ENCODE measurements at regions not wholly inside any gene's neighbourhood (a gene's known extent, or its start where the extent isn't known, plus 50 kb on each side); places are given as distances from the start of the nearest gene placed in this dataset.
"Not testable (repeated sequence)": the region's sequence is repeated elsewhere in the genome, so short reads cannot be mapped to it uniquely, and the experiment has no call there.

DNA sequence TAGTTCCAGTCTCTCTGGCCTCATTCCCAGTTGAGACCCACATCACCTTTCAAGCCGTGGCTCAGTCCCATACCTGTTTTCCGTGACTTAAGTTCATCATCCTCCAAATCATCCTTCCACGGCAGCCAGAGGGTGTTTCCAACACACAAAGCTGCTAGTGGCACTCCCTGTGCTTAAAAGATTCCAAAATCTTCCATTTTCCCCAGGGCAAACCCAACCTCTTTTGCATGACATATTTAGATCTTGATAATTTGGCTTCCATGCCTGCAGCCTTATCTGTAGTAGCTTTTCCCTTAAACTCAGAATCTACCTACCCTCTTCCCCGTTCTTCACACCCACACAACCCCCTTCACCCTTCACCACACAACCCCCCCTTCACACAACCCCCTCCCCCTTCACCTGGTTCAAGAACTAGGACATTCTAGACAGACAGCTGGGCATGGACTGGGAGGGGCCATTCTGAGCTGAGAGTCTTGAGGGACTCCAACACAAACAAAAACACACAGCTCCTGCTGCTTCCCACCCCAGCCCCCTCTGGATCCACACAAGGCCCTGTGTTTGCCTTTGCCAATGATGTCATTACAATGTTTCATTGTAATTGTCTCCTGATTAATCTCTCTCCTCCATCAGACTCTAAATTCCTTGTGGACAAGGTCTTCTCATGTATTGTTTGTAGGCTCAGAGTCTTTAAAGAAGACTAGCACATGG lies 268.2 kb downstream of the SH3GL2 start:
- DNase-seq: no peak

DNA sequence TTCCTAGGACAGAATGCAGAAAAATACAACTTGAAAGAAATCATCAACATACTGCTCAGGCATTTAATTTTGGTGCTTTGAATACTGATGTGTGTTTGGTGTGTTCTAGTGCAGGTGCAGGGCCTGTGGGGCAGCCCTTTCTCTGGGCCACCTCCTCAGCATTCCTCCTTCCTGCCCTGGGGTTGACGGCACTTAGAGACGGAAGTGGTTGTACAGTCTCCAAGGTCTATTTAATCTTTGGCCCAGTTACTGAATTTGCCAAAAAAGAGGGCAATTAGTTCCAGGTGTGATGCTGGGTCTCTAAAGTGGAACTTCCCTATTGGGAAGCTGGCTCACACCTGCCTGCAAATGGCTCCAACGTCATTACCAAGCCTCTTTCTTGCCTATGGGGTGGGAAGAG lies 269.0 kb downstream of the SH3GL2 start:
- no peak for DNase-seq

DNA sequence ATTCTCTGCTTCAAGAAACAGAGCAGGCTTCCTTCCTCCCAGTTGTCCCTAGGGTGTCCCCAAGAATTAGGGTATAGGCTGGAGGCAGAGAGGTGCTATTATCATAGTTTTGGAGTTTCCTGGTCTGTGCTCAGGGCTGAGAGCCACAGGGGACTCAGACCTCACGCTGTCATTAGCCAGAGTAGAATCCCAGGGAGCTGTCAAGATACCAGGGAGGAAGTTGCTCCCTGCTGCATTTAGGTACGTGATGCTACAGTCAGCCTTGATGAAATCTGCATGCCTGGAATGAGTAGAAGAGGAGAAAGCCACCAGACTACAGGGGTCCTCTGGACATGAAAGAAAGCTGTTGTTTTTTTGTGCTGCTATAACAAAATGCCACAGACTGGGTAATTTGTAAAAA lies 273.2 kb downstream of the SH3GL2 start:
- DNase-seq: no peak

DNA sequence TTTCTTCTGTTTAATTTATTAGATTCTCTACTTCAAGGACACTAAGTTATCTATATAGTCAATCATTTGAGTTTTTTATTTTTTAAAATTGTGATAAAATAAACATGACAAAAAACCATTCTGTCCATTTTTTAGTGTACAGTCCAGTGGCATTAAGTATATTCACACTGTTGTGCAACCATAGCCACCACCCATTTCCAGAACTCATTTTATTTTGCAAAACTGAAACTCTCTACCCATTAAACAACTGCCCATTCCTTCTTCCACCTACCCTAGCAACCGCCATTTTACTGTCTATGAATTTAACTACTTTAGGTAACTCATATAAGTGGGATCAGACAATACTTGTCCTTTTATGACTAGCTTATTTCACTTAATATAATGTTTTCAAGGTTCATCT lies 275.6 kb downstream of the SH3GL2 start:
- no peak for DNase-seq

DNA sequence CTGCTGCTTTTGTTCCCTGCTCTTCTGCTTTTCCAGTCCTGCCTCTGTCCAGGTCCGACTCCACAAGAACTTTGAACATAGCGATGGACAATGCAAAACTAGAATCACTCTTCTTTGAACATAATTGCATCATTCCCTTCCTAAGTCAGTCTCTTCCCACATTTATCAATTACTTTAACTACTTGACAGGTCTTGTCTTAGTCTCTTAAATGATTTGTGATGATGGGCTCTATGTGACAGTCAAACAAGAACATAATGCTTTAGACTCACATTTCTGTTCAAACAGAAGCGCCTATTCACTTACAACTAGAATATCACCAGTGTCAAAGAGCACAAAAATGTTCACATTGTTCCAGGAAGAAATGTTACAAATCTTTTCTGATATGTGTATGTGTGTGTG lies 278.1 kb downstream of the SH3GL2 start:
- no peak for DNase-seq

DNA sequence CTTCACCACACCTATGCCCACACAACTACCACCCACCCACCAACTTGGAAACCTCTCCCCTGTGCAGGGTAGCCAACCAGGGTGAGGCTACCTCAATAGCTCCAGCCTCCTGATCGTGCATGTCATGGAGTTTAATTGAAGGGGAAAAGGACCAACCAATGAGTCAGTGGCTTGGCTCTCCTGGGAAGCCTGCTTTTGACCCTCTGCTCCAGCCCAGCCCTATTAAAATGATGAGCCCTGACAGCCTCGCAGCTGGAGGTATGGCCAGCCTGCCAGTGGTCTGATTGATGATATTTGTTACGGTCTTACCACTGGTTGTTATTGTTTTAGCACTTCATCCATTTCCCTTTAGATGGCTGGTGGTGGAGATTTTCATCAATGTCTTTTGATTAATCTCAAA lies 280.4 kb downstream of the SH3GL2 start:
- no peak for DNase-seq

DNA sequence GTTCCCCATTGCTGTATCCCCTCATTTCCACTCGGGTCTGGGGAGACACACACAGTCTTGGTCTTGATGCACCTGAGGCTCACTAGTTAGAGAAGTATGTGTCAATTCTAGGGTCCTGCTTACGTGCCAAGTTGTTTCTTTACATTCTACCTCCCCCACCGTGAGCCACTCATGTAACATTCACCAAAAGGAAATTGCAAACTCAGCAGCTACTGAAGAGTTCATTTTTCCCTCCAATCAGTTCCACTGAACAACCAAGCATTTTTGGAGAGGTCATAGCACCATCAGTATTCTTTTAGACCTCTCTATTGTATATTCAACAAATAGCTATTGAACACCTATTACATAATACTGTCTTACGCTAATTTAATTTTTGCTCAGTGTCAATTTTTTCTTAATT lies 281.1 kb downstream of the SH3GL2 start:
- no peak for DNase-seq

DNA sequence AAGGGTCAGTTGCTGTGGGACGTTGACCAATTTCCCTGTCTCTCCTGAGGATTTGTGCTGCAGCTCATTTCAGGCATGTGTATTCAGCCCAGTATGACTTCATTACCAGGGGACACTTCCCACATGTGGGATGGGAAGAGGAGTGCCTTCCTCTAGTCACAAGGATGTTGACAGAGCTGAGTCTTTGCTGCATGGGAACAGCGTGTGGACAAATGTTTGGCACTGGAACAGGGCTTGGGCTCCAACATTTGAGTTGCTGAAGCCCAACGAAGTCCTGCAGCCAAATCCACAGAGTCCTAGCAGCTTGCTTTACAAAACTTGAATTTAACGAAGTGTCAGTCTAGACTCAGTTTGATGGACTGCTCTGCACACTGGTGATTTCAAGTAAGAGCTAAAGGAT lies 283.2 kb downstream of the SH3GL2 start:
- DNase-seq: no peak

DNA sequence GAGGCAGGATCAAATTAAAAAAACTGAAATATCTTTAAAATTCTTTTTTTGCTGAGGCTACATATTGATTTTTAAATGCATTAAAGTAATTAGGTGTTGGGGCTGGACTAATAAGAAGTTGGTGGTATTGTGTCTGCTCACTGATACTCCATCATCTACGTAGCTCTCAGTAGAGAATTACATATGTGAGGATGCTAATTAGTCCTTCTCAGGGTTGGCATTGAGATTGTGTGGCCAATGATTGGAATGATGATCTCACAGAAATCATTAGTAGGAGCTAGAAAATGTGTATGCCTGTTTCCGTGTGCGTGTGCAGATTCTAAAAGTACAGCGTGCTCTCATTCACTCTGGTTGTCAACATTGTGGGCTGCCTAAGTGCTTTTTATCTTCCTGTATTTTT lies 283.8 kb downstream of the SH3GL2 start:
- DNase-seq: no peak

DNA sequence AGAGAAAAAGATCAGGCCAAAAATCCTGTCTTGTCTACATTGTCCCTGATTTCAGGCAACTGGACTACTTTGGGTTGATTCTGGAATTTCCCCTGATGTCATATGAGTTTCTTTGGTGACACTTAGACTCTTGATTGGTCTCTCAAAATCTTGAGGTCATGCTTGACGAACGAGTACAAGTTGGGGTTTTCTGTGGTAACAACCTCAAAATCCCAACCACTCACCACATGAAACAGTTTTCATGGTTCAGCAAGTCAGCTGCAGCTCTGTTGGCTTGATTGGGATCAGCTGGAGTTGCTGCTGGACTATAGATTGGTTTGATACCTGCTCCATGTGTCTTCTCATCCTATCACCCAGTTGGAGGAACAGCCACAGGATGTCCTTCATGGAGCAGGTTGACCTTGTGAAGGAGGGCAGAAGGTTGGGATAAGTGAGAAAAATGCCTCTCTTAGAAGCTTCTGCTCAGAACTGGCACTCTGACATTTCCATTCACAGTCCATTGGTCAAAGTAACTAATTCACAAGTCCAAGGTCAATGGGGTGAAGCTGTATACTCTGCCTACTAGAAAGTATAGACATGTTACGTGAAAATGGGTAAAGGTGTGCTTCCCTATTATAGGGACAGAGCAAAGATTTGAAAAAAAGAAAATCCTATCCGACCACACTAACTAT lies 284.5 kb downstream of the SH3GL2 start:
- DNase-seq: no peak

DNA sequence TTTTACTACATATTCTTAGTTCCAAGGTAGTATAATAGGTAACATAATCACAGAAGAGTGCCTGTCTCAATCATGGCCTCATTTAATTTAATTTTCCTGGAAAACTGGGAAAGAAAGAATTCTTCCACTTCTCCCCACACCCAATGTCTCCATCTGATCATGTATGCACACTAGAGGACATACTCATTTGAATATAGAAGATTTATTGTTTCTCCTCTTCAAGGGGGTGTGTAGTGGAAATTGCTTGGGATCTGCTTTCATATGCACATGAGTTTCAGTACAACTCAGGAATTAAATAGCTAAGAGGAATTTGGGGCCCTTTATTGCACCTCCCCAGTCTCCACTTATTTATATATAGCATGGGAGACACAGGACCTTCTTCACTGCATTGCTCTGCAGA lies 285.1 kb downstream of the SH3GL2 start:
- DNase-seq: no peak

DNA sequence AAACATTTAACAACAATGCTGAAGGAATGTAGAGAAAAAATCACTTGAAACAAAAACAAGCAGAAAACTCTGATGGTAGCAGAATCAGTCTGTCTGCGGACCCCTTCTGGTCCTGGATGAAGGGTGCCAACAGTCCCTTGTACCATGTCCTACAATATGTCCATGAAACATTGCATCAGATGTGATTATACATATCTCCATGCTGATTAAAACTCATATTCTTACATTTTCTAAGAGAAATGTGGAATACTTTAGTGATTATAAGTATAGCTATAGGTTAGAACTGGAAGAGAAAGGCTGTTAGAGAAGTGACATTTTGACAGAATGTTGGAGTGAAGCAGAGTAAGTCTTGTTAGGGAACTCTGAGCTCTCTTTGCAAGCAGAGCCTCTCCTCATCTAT lies 286.1 kb downstream of the SH3GL2 start:
- DNase-seq: no peak

DNA sequence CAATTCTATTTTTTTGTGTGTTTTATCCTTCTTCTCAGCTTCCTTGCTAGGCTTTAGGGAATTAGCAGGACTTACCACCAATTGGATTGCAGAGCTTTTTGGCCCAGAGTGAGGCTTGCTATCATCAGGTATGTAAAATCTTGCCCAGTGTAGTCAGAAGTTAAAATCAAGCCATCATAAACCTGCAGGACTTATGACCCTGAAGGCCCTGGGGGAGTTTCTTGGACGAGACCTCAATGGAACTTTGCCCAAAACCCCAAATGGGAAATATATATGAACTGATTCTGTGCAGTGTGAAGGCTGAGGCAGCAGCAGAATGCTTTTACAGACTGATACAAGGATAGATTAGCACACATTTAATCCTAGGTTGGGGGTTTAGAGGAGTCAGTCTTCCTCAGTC lies 287.0 kb downstream of the SH3GL2 start:
- DNase-seq: no peak

DNA sequence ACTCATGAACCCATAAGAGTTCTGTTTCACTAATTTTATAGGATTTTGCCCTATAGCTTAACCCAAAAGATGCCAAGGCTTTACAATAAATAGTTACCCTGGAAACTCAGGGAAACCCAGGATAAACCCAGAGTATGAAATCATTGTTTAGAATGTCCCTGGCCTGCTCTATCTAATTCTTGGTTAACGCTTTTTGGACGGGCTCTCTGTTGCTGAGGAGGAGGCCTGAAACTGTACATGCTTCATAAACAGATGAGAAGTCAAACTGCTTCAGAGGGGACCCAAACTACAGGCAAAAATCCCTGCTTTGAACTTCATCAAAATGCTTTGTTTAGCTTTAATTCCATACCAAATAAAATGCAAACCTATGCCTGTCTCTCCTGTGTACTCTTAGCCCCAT lies 291.9 kb downstream of the SH3GL2 start:
- no peak for DNase-seq

DNA sequence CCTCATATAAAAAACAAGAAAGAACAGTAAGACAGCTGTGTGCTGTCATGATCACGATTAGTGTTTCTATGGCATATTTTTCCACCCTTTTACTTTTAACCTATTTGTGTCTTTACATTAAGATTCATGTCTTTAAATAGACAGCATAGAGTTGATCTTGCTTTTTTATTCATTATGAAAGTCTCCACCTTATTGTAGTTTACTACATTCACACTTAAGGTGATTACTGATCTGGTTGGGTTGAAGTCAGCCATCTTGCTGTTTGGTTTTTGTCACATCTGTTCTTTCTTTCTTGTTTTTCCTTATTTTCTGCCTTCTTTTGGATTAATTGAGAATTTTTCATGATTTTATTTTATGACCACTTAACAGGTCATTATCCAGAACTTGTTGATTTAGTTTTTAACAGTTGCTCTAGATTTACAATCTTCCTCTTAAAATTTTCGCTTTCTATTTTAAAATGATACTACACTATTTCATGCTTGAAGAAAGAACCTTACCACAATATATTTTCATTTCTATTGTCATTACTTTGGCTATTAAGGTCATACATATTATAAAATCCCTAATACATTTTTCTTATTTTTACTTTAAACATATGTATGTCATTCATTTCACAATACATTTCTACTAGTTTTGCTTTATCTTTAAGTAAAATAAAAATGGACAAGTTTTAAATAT lies 292.5 kb downstream of the SH3GL2 start:
- DNase-seq: no peak

DNA sequence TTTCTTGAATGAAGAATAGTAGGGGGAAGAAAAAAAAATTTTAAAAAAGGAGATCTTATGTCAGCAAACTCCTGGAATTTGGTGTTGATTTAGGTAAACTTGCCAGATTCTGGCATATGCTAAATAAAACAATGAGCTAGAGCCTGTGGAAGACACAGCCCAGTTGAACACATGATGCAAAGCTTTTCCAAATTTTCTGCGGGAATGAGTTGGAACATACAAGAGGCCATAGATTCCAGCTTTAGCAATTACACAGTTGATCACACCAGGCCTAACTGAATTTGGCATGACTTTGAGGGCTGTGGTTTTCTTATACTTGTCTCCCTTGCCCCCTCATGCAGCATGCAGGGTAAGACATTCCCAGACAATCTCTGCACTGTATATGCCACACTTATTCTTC lies 297.0 kb downstream of the SH3GL2 start:
- DNase-seq: no peak

DNA sequence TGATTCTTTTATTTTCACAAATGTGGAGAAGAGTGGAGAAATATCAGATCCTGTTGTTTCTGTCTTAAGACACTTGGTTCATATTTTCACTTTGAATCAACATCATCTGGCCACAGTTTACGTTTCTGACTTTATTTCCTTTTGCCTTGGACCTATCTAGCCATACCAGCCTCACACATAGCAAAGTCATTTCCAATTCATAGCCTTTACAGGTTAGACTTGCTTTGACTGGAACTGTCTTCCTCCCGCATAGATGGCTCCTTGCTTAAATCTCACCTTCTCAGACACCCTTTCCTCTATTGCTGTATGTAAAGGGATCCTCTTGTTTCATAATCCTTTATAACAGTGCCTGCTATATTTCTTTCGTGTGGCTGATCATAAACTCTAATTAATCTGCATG lies 297.8 kb downstream of the SH3GL2 start:
- no peak for DNase-seq

DNA sequence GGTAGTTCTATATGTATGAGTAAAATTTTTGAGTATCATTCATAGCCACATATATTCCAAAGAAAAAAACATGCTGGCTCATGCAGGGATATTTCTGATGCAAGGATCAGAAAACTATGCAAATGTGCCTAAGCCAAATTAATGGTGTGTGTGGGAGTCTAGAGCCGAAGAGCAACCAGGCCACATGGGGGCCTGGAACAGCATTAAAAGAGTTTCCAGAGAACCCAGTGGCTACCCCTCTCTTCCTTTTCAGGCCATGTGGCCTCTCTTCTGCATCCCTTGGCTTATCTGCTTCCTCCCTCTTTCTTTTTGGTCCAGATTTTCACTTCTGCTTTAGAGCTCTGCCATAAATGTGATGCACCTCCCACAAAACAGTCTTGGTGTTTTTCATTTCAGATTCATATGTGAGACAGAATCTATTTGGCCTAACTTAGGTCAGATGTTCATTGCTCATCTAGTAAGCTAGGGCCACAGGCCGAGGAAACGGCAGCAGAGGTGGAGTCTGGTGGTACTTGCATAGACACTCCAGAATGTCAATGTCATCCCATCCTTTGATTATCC lies 300.0 kb downstream of the SH3GL2 start:
- DNase-seq: no peak

DNA sequence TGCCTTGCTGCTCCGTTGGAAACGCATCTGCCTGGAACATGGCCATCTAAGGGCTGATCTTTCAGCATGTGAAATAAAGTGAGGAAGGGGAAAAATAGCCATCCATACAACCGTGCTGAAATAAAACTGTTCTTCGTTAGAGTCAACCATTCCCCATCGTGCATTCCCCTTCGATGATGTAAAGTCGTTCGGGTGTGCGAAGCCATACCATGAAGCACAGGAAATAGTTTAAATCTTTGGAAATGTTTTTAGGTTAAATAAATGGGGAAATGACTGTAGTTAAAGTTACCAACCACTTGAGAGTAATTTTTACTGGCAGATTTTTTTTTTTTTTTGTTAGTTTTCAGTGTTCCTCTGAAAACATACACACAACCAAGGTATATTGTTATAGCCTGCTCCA lies 302.5 kb downstream of the SH3GL2 start:
- no peak for DNase-seq

DNA sequence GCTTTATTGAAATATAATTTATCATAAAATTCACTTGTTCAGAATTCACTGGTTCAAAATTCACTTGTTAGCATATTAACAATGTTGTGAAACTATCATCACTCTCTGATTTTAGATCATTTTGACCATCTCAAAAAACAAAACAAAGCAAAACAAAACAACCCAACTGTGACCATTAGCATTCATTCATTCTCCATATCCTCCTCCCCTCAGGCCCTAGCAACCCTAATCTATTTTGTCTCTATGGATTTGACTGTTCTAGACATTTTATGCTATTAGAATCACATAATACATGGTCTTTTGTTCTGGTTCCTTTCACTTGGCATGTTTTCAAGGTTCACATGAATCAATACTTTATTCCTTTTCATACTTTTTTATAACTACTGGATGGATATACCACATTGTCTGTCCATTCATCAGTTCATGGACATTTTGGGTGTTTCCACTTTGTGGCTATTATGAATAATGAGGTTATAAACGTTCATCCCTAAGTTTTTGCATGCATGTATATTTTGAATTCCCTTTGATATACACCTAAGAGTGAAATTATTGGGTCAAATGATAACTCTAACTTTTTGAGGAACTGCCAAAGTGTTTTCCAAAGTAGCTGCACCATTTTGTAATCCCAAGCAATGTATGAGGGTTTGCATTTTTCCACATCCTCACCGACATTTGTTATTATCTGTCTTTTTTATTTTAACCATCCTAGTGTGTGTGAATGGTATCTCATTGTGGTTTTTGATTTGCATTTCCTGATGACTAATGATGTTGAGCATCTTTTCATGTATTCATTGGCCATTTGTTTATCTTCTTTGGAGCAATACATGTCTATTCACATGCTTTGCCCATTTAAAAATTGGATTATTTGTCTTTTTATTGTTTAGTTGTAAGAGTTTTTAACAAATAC lies 304.1 kb downstream of the SH3GL2 start:
- DNase-seq: no peak

DNA sequence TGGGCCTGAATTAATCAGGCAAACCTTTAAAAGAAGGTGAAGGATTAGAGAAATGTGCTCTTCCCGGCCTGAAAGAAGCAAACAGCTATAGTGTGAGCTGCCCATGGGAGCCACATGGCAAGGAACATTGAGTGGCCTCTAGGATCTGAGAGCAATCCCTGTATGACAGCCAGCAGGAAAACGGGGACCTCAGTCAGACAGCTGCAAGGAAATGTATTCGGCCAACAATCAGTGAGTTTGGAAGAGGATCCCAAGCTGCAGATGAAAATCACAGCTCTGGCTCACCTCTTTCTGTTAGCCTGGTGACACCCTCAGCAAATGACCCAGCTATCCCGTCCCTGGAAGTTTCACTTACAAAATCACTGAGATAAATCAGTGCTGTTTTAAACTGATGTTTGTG lies 309.2 kb downstream of the SH3GL2 start:
- DNase-seq: no peak

DNA sequence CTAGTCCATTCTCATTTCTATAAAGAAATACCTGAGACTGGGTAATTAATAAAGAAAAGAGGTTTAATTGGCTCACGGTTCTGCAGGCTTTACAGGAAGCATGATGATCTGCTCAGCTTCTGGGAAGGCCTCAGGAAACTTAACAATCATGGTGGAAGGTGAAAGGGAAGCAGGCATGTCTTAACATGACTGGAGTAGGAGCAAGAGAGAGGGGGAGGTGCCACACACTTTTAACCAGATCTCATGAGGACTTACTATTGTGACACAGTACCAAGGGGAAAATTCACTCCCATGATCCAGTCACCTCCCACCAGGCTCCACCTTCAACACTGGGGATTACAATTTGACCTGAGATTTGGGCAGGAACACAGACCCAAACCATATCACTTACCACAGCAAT lies 310.1 kb downstream of the SH3GL2 start:
- not testable (repeated sequence) for DNase-seq

All from activated CD4-positive, CD25-positive, alpha-beta regulatory T cell (primary cell).